Sciatic nerve (tissue), 2 donors: ENCODE measurements at regions not wholly inside any gene's neighbourhood (a gene's known extent, or its start where the extent isn't known, plus 50 kb on each side); places are given as distances from the start of the nearest gene placed in this dataset.

Source experiments
- ATAC-seq: fragments of 200-7000 bp; cut with Tn5 transposase; one replicate; pipeline ENCODE4 v1.9.1; 2020; ENCODE audit warnings: mild to moderate bottlenecking, moderate library complexity
- DNase-seq: peaks from one replicate; pipeline ENCODE4 v3.0.0-alpha.2; 2020; ENCODE audit warnings: low spot score
- intact Hi-C: fragments of 100-400 bp; cut with DNase I; formaldehyde crosslinking; loops from one replicate; pipeline ENCODE4 v1.14.2; 2022
- donor health status: DM: no; HTN: no; CAD: no.
- donor health status: DM: no; HTN: no; CAD: no.

- intact Hi-C loops, result no loop called here
- ATAC-seq (no peak), DNase-seq (no peak)
Measured at GRCh38 chr10:8990280-8990987, 935.9 kb downstream of the GATA3 start.

GRCh38 chr10:8992009-8992408 lies 937.5 kb downstream of the GATA3 start:
- intact Hi-C loops, result no loop called here
- ATAC-seq (no peak), DNase-seq (no peak)

DNA sequence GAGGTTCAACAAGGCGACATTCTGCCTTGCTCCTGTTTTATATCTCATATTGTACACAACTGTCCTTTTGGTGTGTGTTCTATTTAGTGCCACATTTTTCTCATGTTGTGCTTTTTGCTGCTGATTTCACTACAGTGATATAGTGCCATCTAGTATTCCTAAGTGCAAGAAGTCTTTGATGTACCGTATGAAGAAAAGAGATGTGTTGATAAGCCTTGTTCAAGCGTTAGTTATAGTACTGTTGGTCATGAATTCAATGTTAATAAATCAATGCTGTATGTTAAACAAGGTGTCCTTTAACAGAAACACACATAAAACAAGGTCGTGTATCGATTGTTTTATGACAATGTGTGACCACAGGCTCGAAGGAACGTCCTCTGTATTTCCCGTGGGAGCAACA lies 939.4 kb downstream of the GATA3 start:
- ATAC-seq (no peak), DNase-seq (no peak)
- intact Hi-C loops, result no loop called here

DNA sequence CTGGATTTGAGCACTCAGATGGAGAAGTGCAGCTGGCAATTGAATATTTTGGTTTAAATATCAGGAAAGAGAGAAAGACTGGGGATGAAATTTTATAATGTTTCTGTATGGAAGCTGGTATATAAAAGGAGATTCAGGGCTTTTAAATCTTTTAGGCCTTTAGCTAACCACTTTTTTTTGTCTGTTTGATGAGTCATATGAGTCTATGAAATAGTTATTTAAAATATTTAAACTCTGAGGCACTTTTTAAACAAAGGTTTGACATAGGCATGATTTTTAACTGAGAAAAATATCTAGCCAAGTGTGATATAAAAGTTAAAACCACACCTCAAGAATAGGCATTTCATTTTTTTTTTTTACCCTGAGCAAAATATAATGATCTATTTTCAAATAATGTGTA lies 944.3 kb downstream of the GATA3 start:
- intact Hi-C loops, result no loop called here
- ATAC-seq (no peak), DNase-seq (no peak)

DNA sequence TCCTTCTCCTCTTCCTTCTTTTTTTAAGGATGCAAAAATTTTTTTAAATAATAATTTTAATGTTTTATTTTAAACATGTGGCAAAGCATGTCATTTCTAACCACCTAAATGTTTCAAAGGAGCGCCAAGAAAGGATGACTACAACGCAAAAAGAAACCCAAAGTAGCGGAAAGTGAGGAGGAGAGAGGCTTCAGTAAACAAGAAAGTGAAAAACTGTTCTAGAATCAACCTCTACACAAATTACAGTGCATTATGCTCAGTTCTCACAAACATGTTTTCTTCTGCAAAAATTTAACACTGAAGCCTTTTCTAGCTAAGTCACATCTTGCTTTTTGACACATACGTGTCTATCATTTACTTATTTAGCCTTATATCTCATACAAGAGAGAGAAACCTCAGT lies 948.6 kb downstream of the GATA3 start:
- DNase-seq (no peak), ATAC-seq (no peak)
- intact Hi-C loops, result no loop called here

GRCh38 chr10:9004736-9005135 lies 950.2 kb downstream of the GATA3 start:
- no peak for DNase-seq
- ATAC-seq, result no peak
- intact Hi-C loops, result no loop called here

DNA sequence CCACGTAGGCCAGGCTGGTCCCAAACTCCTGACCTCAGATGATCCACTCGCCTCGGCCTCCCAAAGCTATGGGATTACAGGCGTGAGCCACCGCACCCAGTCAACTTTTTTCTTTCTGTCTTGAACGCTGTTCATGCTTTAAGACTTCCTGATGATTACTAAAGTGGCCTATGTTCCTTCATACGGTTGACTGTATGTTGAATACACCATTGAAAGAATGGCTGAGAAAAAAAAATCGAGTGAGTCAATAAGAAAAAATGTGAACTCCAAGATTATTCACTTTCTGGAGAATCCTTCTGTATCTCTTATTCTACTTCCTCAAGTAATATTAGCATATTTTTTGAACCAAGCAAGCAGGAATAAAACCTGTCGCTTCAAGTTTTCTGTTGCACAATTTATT lies 955.0 kb downstream of the GATA3 start:
- DNase-seq (no peak), ATAC-seq (no peak)
- intact Hi-C loops, result no loop called here

GRCh38 chr10:9010093-9010492 lies 955.6 kb downstream of the GATA3 start:
- DNase-seq, result no peak
- intact Hi-C loops, result no loop called here
- ATAC-seq, result no peak

GRCh38 chr10:9010931-9011670 lies 956.6 kb downstream of the GATA3 start:
- intact Hi-C loops, result no loop called here
- no peak for DNase-seq
- no peak for ATAC-seq

DNA sequence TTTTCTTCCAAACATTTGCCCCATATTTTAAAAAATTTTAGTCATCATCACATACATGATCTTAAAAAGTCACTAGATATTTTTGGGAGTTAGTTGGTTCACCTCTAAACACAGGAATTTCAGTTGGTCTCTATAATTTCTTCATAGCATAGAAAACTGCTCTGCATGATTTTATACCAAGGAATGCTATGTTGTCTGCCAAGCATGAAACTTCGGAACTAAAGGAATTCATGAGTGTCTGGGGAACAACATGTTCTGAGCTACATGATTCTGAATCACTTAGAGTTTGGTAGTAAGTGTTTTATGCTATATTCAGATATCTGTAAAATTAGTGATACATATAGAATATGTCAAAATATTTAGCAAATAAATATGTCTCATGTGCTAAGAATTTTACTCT lies 957.8 kb downstream of the GATA3 start:
- no peak for ATAC-seq
- DNase-seq, result no peak
- intact Hi-C loops, result no loop called here

GRCh38 chr10:9015005-9015404 lies 960.5 kb downstream of the GATA3 start:
- intact Hi-C loops, result no loop called here
- no peak for DNase-seq
- no peak for ATAC-seq

DNA sequence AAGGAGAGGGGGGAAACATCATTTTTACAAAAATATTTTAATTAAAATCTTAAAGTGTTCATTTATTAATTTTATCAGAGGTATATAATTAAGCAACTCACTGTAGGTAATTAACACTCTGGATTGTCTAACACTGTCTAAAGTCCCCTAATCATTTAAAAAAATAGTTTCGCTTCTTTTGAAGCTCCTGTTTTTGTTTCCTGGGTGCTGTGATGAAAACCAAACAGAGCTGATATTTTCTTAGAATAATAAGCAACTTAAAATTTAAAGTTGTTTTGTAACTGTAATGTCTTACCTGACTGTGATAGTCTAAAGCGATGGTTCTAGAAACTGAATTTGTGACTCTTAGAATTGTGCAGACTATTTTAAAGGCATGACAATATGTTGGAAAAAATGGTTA lies 961.0 kb downstream of the GATA3 start:
- DNase-seq (no peak), ATAC-seq (no peak)
- intact Hi-C loops, result no loop called here

GRCh38 chr10:9016930-9017329 lies 962.4 kb downstream of the GATA3 start:
- ATAC-seq, result no peak
- DNase-seq, result no peak
- intact Hi-C loops, result no loop called here

- DNase-seq, result no peak
- no peak for ATAC-seq
- intact Hi-C loops, result no loop called here
Measured at GRCh38 chr10:9018195-9019173, 964.0 kb downstream of the GATA3 start.

- intact Hi-C loops, result no loop called here
- no peak for ATAC-seq
- no peak for DNase-seq
Measured at GRCh38 chr10:9023206-9023605, 968.7 kb downstream of the GATA3 start.

DNA sequence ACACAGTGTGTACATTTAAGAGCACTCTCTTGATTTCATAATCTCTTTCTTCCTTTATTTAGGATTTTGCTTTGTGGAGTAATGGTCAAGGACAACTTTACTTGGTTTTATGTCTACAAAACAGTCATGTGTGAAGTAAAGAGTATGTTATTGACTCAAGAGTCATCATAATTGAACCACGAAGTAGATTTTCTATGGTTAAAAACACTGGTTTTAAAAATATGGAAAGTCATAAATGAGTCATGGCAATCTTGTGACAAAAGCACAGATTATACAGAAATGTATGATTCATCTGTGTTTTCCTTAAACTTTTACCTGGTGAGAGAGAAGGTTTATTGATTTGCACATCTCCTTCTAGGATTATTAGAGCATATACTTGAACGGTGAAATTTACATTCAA lies 969.7 kb downstream of the GATA3 start:
- ATAC-seq, result no peak
- intact Hi-C loops, result no loop called here
- DNase-seq, result no peak

- intact Hi-C loops, result no loop called here
- no peak for ATAC-seq
Measured at GRCh38 chr10:9028231-9028630, 973.7 kb downstream of the GATA3 start.

GRCh38 chr10:9035355-9035754 lies 980.9 kb downstream of the GATA3 start:
- intact Hi-C loops, result no loop called here
- ATAC-seq, result no peak
- no peak for DNase-seq

More at GRCh38 chr10:9028231-9028630, 973.7 kb downstream of the GATA3 start:
- no peak for DNase-seq

- no peak for ATAC-seq
- no peak for DNase-seq
- intact Hi-C loops, result no loop called here
Measured at GRCh38 chr10:9036711-9037204, 982.3 kb downstream of the GATA3 start.
